Choroid plexus epithelial cell (primary cell): ENCODE measurements at regions not wholly inside any gene's neighbourhood (a gene's known extent, or its start where the extent isn't known, plus 50 kb on each side); places are given as distances from the start of the nearest gene placed in this dataset.

ENCODE experiments used
- DNase-seq: peaks from one replicate; pipeline ENCODE4 v3.0.0-alpha.2; 2010; ENCODE audit warnings: low read depth
- H3K4me3 ChIP-seq: 2 replicates; pipeline ENCODE4 v1.5.1; 2011; ENCODE audit warnings: low read depth, mild to moderate bottlenecking, control low read depth, low read length, moderate library complexity
- TF ChIP-seq, protein P1 (sequence below): conservative IDR thresholded peaks from 2 replicates; pipeline ENCODE4 v1.5.1; 2011; ENCODE audit warnings: low read depth, mild to moderate bottlenecking, control low read depth, inconsistent platforms, low read length, moderate library complexity

DNA sequence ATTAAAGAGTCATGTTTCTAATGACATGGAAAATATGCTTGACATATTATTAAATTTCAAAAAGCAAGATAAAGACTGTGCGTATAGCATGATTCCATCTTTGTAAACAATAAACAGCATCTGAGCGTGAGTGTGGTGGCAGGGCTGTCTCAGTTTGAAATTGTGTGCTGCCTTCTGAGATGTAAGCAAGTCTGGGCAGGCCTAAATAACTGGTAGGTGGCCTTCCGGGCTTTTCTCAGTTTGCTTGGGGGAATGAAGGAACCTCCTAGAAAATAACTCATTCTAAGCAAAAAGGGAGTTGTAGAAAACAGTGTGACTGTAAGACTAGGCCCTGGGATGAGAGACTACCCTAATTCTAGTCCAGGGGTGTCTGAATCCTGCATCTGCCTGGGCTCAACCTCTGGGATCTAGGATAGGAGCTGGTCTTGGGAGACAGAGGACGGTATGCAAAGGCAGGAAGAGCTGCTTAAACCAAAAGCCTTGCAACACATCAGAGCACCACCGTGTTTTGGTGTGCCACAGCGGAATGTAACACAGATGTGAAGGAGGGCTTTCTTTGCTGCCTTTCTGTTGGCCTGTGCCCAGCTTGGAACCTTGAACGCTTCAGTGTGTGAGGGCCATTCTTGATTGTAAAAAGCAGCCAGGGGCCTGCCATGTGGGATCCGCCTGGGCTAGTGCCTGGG is 63.5 kb upstream of the L3MBTL3 start:
- no peak for DNase-seq
- no peak overlapping the region for H3K4me3 ChIP-seq
- TF ChIP-seq, protein P1, sequence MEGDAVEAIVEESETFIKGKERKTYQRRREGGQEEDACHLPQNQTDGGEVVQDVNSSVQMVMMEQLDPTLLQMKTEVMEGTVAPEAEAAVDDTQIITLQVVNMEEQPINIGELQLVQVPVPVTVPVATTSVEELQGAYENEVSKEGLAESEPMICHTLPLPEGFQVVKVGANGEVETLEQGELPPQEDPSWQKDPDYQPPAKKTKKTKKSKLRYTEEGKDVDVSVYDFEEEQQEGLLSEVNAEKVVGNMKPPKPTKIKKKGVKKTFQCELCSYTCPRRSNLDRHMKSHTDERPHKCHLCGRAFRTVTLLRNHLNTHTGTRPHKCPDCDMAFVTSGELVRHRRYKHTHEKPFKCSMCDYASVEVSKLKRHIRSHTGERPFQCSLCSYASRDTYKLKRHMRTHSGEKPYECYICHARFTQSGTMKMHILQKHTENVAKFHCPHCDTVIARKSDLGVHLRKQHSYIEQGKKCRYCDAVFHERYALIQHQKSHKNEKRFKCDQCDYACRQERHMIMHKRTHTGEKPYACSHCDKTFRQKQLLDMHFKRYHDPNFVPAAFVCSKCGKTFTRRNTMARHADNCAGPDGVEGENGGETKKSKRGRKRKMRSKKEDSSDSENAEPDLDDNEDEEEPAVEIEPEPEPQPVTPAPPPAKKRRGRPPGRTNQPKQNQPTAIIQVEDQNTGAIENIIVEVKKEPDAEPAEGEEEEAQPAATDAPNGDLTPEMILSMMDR = no peak

DNA sequence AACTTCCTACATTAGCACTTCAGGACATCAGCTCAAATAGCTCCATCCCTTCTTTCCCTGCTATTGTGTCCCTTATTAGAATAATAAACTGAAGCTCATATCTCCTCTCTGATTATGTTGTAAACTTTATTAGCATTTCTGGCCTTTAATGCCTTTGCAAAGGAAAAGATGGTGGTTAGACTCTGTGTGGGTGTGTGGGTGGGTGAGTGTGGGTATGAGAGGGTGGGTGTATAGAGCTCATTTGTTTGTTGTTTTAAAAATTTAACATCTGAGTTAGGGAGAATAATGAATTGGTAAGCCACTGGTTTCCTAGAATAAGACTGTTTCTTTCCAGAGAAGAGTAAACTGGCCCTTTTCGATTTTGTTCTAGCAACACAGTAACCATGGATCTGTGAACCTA is 70.6 kb upstream of the L3MBTL3 start:
- DNase-seq = no peak
- TF ChIP-seq, protein P1 = no peak
- no peak overlapping the region for H3K4me3 ChIP-seq

DNA sequence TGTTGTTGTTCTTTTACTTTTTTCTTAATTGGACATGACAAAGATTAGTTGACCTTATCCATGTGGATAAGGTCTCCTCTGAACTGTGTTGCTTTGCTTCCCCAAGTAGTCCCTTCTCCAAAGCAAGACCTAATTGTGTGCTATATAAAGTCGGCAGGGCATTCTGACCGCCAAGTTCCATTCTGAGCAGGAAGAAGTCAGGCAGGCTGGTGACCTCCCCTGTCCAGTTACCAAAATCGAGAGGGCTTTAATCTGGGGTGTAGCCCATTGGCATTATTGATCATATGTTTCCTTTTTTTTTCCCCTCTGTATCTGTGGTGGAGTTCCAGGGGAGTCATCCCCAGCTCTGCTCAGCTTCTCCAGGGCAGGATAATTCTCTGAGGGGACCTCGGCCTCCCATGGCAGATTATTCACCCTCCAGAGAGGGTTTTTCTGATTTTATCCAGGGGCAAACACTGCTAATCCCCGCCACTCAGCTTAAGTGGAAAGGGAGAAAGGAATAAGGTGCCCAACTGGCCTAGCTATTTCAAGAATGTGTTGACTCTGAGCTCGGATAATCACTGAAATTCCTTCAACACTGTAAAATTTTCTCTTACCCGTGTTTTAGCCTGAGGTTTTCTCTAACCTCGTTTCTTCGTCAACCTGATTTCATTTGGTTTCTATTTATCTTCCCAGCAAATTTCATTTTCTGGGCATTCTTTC is 71.8 kb upstream of the L3MBTL3 start:
- no peak for DNase-seq
- TF ChIP-seq, protein P1 = no peak
- no peak overlapping the region for H3K4me3 ChIP-seq

DNA sequence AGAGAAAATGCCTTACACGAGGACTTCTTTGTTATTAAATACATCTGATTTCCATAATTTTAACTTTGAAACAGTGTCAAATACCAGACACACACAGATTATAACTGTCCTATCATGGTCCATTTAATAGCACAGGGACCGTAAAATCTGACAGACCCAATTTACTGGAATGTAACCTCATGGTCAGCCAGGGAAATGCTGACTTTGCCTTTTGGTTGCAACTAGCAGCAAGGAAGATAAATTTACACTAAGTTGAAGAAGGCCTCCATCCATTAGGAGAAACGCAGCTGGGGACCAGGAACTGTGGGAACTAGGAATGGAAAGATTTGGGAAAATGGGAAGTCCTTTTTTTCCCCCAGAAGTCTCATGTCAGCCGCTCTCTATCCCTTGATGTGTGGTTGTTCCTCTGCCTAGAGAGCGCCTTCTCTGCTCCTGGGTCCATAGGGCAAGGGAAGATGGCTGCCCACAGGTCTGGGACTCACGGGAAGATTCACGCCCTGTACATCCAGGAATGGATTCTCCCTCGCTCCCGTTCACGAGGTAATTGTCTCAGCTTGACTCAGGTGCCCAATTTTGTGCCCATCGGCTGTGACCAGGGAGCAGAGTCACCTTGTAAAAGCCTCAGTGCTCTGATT is 74.6 kb upstream of the L3MBTL3 start:
- H3K4me3 ChIP-seq = no peak overlapping the region
- TF ChIP-seq, protein P1 = no peak
- DNase-seq = no peak

DNA sequence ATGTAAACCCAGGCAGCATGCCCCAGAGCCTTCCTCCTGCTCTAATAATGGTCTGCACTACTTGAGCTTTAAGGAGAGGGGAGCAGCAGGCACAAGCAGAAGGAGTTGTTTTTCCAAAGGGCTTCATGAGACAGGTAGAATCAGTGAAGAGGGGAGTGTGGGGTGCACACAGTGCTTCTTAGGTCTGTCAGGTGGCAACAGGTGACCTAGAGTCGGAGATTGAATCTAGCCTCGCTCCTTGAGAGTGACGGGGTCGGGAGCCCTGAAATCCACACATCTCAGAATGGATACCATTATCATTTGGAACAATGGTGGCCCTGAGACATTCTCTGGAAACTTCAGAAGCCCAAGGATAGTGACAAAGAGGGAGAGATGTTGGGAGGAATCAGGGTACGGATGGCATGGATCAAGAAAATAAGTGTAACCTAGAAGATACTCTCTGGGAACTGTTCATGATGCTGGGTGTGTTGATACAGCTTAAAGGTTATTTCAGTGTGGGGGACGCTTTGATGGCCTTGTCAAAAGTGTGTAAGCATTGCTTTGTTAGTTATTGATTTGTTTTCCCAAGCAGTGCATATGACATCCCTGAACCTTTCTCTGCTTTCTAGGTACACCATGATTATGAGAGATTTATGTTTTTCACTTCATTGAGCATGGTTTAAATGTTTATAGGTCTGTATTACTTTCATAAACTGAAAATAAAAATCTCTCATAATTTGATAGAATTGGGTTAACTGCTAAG is 77.8 kb upstream of the L3MBTL3 start:
- H3K4me3 ChIP-seq = no peak overlapping the region
- TF ChIP-seq, protein P1 = no peak
- DNase-seq = no peak

DNA sequence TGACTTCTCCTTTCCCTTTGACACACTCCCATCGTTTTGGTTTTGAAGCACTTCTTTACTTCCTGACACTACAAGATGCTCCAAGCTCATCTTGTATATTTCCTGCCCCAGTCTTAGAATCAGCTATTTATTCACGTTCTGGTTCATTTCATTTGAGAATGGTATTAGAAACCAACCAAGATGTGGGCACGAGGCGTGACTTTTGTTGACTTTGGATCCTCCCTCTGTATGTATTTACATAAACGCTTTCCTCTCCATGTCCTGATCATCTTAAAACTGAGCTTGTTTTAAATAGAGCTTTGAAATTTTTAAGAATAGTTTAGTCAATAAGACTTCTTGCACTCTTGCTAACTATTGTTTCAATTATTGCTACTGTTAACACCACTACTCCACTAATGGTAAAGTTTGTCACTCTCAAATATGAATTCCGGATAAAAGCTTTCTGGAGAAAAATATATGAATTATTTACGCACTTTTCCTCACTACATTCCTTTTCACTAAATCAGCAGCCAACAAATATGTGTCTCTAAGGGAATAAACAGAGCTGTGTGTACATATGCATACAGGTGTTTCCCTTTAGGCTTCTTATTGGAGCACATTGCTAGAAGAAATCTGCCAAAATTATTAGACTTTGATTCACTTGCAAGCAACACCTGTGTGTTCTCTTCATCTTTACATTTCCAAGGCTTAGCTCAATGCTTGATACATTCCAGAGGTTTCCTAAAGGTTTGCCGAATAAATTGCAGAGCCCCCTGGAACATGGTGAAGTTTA is 77.3 kb upstream of the TMEM244 start:
- no peak for DNase-seq
- TF ChIP-seq, protein P1 = no peak
- H3K4me3 ChIP-seq = no peak overlapping the region
